ENCODE measurements at regions not wholly inside any gene's neighbourhood (a gene's known extent, or its start where the extent isn't known, plus 50 kb on each side); places are given as distances from the start of the nearest gene placed in this dataset.
"Not testable (repeated sequence)": the region's sequence is repeated elsewhere in the genome, so short reads cannot be mapped to it uniquely, and the experiment has no call there.

DNA sequence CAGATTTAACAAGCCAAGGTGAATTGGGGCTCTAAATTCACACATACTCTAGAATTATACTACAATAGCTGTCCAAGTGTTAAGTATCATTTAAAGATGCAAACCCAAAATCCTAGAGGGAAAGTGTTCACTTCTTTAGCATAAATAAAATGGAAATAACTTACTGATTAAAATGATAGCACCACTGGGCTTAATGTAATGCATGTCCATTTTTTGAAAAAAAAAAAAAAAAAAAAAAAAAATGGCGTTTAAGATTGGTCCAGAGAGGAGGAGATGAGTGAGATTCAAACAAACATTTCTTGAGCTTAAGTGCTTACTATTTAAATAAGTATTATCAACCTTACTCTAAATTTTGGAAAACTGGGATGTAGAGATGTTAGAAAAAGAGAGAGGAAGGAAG is 251.5 kb upstream of the CWC22 start:
- DNase-seq = no peak

DNA sequence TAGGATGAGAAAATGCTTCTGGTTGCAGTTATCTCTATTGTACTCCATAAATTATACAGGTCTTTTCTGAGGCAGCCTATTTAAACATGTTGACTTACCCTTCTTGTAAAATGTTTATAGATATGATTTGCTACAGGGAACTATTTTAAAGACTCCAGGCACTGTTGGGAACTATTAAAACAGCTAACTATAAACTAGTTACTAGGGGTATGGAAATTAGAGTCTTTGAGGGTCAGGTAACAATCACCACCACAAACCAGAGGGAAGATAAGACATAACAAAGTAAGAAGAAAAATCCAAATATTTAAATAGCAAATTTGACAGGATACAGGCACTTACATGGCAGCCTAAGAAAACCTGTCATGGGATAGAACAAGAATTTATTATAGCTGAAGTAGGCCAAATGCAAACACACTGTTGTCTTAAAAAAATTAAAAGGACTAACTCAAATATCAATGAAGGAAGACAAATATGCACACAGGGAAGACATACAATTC is 251.0 kb upstream of the CWC22 start:
- DNase-seq = no peak

DNA sequence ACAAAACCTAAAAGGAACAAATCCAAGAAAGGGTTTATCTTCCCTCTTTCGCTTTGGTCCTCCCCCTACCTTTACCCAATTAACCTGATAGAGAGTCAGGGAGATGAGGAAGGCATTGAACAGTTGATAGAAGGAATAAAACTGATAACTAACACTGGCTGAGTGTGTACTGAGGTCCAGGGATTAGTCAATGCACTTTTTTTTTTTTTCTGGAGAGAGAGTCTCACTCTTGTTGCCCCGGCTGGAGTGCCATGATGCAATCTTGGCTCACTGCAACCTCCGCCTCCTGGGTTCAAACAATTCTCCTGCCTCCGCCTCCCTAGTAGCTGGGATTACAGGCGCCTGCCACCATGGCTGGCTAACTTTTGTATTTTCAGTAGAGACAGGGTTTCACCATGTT is 250.2 kb upstream of the CWC22 start:
- DNase-seq = no peak

DNA sequence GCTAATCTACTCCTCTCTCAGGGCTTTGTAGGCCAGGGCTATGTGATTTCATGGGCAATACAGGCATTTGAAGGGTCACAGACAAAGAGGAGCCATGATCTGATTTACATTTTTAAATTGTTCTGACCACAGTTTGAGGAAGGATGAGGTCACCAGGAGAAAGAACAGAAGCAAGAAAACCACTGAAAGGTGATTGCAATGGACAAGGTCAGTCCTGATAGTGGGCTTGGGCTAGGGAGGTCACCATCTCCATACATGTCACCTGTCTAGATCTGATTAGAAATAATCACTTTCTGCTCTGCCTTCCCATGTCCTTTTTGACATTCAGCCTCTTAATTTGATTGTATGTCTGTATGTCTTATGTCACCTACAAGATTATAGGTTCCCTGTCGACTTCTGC is 248.9 kb upstream of the CWC22 start:
- DNase-seq = no peak

DNA sequence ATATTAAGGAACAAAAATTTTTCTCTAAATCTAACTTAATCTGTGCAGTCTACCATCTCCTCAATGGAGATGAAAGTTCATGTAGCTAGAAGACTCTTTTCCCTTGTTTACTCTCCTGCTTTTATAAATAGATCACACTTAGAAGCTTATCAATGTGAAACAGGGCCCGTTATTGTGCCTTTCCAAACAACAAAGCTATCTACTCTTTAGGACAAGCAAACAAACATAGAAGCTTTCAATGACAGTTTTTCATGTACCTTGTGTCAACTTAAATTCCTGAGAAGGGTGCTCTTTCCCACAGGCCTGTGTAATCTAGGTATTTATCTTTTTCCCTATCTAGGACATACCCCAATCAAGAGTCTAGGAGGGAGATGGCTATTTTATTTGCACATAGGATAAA is 247.8 kb upstream of the CWC22 start:
- no peak for DNase-seq

DNA sequence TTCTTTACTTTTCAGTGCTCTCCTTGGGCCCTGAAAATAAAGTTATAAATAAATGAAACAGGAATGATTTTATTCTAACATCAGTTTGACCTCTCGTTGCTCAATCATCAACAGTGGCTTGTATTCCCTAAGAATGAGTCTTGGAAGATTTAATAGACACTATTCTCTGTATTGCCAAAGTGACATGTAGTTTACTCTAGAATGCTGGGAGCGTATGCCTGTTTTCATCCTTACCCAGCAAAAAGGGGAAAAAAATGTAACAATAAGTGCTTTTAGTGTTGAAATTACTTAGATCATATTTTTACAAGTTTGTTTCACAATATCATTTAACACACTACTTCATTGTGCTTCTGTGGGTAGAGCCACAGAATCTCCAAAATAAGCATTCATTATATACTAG is 240.6 kb upstream of the CWC22 start:
- DNase-seq = no peak

DNA sequence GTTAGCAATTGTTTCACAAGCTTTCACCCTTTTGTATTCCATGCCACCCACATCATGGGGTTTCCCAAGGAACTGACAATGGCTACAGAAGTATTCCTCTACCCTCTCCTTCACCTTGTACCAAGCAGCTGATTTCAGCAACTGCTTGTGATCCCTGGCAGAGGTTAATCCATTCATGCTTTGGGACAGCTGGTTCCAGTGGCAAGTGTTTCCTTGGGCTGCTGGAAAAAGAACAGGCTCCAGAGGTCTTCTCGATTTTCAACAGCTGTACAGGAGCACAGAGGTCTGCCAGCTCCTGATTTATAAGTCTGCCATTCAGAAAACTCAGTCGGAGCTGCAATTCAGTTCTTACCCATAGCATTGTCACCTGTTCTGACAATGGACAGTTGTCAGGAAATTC is 239.2 kb upstream of the CWC22 start:
- DNase-seq = no peak

DNA sequence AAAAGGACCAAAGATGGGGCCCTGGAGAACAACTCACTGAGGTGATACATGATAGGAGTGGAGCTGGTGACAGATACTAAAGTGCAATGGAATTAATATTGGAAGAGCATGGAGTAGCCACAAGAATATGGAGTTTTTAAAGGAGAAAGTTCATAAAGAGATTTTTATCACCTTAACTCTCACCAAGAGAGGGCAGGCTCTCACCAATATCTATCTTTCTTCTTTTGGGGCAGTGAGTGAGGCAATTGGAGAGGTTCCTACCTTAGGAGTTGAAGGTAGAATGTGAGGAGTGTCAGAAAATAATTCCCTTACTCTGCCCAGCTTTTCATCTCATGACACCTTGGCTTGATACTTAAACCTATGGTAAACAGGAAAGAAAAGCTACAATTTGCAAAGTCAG is 233.7 kb upstream of the CWC22 start:
- no peak for DNase-seq

DNA sequence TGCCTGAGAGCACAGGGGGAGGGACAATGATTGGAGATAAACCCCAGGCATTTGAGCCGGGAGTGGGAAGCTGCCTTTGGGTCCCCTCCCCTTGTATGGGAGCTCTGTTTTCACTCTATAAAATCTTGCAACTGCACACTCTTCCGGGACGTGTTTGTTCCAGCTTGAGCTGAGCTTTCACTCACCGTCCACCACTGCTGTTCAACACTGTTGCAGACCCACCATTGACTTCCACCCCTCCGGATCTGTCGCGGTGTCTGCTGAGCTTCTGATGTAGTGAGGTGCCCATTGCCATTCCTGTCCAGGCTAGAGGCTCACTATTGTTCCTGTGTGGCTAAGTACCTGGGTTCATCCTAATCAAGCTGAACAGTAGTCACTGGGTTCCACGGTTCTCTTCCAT is 231.6 kb upstream of the CWC22 start:
- no peak for DNase-seq

DNA sequence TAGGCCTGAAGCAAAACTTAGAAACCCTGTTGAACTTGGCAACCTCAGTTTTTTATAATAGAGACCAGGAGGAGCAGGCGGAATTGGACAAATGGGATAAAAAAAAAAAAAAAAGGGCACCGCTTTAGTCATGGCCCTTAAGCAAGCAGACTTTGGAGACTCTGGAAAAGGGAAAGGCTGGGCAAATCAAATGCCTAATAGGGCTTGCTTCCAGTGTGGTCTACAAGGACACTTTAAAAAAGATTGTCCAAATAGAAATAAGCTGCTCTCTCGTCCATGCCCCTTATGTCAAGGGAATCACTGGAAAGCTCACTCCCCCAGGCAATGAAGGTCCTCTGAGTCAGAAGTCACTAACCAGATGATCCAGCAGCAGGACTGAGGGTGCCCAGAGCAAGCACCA is 229.0 kb upstream of the CWC22 start:
- DNase-seq = not testable (repeated sequence)

DNA sequence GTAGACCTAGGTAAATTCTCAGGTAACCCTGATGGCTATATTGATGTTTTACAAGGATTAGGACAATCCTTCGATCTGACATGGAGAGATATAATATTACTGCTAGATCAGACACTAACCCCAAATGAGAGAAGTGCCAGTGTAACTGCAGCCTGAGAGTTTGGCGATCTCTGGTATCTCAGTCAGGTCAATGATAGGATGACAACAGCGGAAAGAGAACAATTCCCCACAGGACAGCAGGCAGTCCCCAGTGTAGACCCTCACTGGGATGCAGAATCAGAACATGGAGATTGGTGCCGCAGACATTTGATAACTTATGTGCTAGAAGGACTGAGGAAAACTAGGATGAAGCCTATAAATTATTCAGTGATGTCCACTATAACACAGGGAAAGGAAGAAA is 228.4 kb upstream of the CWC22 start:
- not testable (repeated sequence) for DNase-seq

DNA sequence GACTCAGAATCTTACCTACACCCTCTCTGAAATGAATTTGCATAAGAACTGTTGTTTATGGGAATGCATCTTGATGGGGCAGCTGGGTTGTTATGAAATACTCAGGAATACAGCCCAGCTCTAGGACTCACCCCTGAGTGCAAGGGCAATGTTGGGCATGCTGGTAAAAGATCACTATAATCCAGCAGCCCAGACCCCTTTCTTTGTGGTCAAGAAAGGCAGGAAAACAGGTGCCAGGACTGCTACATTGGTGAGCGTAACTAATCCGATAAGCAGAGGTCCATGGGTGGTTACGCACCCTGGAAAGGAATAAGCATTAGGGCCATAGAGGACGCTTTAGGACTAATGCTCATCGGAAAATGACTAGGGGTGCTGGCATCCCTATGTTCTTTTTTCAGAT is 227.9 kb upstream of the CWC22 start:
- not testable (repeated sequence) for DNase-seq

DNA sequence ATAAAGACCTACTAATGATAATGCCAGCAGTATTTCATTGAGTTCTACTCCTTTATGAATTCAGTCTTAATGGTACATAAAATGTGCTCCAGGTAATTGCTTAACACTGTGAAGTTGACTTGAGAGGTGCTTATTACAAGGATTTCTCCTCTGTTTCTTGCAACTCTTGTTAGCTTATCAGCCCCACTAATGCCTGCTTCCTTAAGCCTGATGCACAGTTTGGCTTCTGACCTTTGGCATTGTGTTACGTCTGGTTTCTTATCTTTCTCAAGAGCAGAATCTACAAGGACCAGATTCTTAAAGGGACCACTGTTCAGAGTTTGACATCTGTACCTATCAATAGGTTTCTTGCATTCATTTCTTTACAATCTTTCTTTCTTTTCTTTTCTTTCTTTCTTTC is 223.9 kb upstream of the CWC22 start:
- no peak for DNase-seq

DNA sequence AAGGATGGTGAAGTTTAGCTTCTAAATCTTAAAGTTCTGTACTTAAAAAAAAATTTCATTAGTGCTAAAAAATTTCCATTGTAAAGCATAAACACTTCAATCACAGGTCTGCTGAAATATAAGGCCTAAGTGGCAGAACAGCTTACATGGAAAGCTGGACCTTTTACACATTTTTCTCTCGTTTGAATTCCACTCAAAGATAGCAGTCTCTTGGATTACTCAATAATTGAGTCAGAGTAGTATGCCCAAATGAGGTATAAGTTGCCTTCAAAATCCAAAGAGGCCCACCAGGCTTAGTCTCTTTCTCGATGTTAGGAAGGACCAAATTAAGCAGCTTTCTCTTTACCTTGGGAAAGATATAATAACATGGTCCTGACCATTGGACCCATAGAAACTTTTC is 220.4 kb upstream of the CWC22 start:
- DNase-seq = no peak

DNA sequence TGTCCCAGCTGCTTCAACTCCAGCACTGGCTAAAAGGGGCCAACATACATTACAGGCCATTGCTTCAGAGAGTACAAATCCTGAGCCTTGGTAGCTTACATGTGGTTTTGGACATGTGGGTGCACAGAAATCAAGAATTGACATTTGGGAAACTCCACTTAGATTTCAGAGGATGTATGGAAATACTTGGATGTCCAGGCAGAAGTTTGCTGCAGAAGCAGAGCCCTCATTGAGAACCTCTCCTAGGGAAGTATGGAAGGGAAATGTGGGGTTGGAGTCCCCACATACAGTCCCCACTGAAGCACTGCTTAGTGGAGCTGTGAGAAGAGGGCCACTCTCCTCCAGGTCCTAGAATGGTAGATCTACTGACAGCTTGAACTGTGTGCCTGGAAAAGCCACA is 218.0 kb upstream of the CWC22 start:
- DNase-seq = no peak

DNA sequence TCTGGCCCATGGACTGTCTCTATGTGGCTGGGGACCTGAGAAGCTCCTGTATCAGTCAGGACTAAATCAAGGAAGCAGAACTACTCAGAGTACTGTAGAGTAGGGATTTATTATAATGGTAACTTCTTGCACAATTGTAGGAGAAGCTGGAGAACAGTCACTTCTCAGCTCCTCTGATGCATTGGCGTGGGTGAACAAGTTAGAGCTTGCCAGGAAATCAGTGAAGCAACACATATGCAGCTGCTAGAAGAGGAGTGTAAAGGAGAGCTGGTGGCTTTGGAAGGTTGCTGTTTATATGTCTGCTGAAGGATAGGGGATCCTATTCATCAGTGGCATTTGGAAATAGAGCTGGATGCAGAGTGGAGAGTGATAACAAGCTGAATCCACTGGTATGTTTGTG is 215.5 kb upstream of the CWC22 start:
- DNase-seq = no peak

DNA sequence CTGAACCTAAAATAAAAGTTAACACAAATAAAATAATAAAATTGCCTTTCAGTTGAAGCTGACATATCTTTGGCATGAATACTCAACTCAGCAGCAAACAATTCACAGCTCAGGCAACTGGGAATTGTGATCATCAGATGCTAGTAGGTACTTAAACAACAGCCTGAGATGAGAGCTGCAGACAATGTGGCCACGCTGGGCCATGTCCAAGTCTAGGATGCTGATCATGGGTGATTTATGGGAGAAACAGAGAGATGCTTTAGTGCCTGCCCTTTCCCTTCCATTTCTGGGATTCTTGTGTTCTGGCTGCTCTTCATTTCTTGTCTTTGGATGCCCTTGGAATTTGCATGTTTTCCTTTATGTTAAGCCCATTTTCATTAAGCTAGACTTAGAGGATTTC is 212.4 kb upstream of the CWC22 start:
- no peak for DNase-seq

DNA sequence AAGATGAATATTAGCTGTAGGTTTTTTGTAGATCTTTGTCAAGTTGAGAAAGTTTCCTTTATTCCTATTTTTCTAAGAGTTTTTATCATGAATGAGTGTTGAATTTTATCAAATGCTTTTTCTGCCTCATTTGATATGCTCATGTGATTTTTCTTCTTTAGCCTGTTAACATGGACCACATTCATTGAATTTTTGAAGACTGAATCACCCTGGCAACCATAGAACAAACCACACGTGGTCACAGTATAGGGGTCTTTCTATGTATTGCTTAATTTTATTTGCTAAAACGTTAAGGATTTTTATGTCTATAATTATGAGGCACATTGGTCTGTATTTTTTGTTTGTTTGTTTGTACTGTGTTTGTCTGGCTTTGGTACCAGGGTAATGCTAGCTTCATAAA is 201.7 kb upstream of the CWC22 start:
- DNase-seq = no peak

DNA sequence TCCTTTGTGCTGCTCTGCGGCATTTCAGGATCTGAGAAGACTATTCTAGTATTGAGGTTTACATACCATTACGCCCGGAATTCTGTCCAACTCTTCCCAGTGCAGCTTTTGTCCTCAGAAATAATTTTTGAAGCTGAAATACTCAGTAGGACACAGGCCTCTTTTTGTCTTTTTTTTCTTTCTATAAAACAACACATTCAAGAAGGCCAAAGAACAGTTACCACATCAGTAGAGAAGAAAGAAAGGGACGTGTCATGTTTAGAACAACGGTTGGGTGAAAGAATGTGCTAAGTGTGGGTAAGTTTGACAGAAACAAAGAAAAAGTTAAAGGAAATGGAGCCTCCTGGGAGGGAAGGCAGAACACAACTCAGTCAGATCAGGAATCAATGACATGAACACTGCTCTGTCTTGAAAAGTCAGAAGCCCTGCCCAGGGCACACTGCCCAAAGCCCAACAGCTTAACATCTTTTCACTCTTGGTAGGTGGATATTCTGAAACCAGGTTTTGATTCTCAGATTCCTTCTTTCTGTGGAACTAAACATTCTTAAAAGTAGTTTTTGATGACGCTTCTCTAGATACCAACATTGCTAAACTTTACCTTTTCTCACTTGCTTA is 198.6 kb upstream of the CWC22 start:
- DNase-seq = no peak

DNA sequence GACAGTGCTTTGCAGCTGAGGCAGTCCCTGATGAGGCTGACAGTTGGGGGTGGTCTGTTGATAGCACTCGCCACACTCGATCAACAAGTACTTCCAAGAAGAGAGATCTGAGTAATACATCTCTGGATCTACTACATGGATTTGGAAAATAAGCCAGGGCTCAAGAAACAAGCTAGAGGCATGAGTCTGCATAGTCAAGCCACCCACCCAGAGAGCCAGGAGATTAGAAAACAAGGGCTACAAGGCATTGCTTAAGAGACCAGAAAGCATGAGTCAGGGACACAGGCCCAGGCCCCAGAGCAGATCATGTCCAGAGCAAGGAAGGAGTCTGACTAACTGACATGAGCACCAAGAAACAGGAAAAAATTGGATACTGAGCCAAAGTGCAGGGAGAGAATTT is 196.9 kb upstream of the CWC22 start:
- DNase-seq = no peak

DNA sequence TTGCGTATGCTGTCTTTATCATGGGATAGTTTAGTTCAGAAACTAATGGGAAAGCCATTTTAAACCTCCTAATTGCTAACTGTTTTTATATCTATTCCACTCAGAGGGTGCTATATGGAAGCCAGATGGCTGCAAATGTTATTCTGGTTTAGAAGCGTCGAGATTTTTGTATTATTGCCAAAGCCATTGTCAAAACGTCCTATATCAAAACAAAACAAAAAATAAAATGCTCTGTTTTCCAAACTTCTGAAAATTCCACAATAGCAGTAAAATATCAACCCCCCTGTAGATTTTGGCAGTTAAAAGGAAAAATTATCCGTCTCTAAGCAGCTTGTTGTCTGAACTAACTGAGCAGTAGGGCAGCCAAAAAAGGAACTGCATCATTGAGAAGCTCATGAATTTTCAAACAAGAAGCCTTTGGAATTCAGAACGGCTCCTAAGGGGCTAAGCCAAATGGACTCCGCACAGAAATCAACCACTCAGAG is 195.4 kb upstream of the CWC22 start:
- DNase-seq = no peak

DNA sequence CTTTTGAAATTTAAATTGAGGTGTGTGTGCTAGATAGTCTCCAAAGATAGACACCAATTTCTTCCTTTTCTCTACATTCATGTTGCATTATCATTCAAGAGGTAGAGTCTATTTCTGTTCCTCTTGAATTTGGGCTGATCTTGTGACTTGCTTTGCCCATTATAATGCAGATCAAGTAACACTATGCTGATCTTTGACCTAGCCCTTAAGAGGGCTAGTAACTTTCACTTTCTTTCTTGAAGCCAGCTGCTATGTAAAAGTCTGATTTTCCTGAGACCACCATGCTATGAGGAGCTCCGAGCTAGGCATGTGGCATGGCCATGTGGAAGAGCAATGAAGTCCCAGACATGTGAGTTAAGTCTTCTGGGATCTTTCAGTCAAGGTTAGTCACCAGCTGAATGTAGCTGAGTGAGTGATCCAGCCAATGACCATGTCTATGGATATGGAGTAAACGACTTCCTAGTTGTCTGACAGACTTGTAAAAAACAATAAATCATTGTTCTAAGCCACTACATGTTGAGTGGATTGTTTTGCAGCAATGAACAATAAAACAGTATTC is 189.4 kb upstream of the CWC22 start:
- DNase-seq = no peak

DNA sequence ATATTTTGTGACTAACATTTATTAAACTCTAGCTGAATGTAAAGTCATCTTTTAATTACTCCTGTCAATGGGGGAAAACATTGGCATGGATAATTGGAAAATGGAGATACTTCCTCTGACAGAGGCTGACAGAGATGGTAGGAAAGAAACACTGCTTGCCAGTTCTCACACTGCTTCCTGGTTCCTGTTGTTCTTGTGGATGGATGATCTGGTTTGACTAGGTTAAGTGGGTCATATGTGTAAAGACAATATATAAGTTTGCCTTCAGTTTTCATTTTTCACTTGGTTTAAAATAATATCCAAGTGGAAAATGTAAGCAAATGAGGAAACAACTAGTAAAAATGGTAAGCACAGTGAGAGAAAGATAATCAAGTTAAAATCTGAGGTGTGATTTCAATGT is 188.8 kb upstream of the CWC22 start:
- no peak for DNase-seq

DNA sequence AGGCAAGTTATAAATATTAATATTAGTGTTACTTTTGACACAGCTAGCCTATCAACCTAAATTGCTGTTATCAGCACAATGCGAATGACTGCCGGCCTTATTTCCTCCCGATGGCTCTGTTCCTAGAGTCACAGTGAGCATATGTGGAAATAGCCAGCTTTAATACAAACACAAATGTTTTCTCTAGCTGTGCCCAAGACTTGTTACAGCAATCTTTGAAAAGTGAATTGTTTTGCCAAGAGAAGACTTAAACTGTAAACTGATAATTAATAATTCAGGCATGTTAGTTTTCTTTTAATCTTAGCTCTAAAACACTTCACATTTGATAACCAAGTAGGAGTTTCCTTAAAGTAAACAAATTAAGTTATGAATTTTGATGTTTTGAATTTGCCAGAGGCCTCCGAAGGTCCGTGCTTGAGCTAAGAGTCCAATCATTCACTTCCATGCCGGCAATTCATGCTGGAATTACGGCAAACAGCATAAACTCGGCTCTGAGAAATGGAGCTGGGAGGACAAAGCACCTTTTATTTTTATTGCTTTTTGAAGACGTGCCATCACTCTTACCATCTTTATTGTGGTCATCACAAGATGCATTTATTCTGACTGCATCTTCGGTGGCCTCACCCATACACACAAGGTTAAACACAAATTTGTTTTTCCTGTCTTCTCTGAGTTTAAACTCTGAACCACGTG is 184.5 kb upstream of the CWC22 start:
- no peak for DNase-seq

DNA sequence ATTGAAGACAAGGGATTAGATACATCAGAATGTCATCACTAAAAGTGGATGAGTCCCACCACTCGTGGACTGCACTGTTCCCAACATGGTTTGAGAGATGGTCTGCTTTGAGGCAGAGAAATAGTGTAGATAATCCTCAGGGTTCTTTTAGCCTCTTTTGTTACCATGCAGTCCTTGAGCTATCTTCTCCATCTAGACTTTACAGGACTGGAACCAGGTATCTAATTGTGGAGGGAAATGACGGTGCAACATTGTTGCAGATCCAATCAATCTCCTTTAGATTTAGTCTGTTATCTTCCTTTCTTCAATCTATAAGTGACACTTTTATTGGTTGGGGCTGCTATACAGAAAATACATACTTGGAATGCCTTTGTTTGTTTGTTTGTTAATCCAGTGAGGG is 183.8 kb upstream of the CWC22 start:
- no peak for DNase-seq
